DMS 273 (cell line): ENCODE measurements at regions not wholly inside any gene's neighbourhood (a gene's known extent, or its start where the extent isn't known, plus 50 kb on each side); places are given as distances from the start of the nearest gene placed in this dataset.
"Not testable (repeated sequence)": the region's sequence is repeated elsewhere in the genome, so short reads cannot be mapped to it uniquely, and the experiment has no call there.

Experiments
- DNase-seq: peaks from one replicate; lab custom pipeline; 2025; ENCODE audit not compliant: unreplicated experiment; lab: John Stamatoyannopoulos, UW

DNA sequence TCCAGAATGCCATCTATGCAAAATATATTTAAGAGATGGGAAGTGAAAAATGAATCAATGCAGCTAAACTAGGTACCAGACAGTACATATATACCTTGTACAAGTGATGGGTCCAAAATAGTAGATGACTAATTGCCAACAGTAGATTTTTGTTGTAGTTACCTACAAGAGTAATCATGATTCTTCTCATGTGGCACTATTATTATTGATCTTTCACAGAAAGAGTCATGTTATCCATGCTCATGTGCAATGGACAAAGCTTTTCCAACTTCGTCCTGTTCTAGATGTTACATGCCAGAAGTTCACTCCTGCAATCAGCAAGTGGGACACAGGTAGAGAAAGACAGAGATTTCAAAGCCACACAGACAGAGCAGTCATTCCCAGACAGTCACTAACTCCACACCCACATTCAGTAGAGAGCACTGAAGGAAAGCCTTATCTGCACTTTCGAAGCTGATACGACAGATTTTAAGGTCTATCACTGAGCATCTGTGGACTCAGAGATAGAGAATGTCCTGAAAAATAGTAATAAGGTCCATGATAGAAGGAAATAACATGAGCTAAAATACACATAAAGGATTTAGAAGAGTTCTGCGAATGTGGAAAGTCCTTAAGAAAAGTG lies 101.6 kb upstream of the ITPRID2 start:
- DNase-seq, result no peak

DNA sequence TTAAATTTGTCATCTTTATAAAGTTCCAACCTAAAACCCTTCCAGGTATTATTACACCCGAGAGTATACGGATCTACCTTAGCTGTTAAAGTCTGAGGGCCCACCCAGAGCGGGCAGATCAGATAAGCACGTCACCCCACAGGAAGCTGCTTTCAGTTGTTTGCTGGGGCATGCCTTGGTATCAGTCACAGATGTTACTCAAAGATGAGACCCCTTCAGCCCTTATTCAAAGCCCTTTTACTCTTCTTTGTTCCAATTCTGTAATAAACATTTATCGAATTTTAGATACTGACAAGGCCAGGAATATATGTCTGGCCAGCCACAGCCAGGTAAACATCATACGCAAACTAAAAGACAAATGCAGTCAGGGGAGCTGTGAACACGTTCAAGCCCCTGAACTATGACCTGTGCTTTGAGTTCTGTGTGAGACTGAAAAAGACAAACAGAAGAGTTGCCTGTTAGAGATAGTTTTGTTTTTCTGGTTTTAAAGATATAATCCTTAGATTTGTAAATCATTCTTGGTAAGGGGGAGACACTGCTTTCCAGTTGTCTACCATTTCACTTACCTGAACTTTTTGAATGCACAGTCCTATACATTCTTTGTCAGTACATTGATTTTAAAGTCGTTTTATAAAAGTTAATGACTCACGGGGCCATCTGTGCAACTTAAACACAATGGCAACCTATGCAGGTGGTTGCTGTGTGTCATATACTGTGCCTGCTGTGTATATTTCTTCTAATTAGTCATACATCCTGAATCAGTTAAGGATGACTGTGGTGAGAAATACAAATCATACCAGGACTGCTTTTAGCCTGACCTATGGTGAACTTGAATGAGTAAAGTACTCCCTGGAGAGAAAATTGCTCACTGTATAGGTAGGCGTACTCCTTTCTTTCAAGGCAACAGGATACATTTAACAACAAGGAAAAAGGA lies 100.5 kb upstream of the ITPRID2 start:
- DNase-seq, result peak; percentile 31

DNA sequence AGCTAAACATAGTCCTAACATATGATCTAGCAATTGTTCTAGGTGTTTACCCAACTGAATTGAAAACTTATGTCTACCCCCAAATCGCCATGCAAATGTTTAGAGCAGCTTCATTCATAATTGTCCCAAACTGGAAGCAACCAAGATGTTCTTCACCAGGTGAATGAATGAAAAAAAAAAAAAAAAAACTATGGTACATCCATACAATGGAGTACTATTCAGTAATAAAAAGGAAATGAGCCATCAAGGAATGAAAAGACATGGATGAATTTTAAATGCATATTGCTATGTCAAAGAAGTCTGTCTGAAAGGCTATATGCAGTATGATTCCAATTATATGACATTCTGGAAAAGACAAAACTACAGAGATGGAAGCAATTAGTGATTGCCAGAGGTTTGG lies 98.6 kb upstream of the ITPRID2 start:
- DNase-seq, result no peak

DNA sequence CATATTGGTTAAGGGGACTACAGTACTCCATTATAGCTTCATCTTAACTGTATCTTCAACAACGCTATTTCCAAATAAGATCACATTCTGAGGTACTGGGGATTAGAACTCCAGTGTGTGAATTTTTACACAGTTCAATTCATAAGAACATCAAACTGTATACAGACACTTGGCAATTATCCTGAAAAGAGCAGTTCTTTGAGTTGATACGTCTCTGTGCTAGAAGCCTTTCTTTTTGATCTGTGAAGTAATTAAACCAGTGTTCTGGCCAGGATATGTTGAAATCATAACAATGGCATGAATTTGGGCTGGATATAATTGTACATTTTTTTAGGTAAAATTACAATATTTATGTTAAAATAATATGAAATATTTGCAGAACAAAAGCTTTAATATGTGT lies 93.5 kb upstream of the ITPRID2 start:
- no peak for DNase-seq

DNA sequence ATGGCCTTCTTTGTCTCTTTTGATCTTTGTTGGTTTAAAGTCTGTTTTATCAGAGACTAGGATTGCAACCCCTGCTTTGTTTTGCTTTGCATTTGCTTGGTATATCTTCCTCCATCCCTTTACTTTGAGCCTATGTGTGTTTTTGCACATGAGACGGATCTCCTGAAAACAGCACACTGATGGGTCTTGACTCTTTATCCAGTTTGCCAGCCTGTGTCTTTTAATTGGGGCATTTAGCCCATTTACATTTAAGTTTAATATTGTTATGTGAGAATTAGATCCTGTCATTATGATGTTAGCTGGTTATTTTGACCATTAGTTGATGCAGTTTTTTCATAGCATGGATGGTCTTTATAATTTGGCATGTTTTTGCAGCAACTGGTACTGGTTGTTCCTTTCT lies 89.2 kb upstream of the ITPRID2 start:
- not testable (repeated sequence) for DNase-seq

DNA sequence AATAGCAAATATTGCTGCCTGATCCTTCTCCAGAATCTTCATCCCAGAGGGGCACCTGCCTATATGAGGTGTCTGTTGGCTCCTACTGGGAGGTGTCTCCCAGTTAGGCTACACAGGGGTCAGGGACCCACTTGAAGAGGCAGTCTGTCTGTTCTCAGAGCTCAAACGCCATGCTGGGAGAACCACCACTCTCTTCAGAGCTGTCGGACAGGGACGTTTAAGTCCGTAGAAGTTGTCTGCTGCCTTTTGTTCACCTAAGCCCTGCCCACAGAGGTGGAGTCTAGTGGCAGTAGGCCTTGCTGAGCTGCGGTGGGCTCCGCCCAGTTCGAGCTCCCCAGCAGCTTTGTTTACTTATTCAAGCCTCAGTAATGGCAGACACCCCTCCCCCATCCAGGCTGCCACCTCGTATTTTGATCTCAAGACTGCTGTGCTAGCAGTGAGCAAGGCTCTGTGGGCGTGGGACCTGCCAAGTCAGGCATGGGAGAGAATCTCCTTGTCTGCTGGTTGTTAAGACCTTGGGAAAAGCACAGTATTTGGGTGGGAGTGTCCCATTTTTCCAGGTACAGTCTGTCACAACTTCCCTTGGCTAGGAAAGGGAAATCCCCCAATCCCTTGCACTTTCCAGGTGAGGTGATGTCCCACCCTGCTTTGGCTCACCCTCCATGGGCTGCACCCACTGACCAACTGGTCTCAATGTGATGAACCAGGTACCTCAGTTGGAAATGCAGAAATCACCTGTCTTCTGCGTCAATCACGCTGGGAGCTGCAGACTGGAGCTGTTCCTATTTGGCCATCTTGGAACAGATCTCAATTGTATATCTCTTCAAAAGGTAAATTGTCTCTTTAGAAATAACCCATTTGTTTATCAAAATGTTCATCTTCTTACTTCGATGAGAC lies 87.4 kb upstream of the ITPRID2 start:
- DNase-seq, result peak; percentile 35

DNA sequence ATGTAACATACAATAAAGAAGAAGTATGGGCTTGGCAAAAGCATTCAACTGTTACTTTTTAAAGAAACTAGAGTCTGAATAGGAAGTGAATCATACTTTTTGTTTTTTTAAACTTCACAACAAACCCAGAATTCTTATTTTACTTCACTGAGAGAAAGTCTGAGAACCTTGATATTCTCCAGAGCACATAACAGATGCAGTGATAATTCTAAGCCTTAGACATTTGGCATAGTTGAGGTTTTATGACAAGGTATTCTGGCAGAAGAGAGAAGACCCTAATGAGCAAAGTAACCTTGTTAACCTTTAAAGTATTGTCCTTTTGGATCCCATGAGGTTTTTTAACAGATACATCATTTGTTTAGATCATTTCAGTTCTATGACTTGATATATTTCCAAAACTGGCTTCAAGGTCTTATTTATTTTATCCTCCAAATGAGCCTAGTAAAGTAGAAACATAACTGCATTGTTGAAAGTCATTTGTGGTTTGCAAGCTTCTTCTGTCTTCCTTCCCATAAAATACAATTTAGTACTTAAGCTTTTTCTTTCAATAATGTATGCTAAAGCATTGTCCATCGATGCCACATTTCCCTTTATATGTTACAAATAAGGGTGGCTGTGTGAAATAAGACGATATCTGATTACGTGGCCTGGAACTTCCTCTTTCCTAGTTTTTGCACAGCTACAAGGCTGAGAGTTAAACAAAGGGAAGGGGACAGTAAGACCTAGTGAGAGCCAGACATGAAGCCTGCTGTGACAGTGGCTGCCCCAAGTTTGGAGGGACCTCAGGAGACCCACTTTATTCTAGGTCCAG lies 86.1 kb upstream of the ITPRID2 start:
- DNase-seq, result no peak

DNA sequence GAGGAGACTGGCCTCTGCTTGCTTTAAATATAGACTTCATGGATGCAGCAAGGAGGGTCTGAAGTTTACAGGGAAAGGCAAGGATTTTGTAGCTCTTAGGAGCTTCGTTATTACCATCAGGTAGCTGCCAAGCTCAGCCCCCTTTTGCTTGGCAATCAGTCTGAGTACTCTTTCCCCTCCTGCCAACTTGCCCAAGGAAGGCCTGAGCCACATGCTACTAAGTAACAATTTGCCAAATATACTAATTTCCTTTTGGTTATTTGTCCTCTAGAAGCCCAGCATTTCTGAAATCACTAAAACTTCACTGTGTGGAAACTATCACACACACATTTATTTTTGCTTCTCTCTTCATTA lies 85.5 kb upstream of the ITPRID2 start:
- DNase-seq, result no peak

DNA sequence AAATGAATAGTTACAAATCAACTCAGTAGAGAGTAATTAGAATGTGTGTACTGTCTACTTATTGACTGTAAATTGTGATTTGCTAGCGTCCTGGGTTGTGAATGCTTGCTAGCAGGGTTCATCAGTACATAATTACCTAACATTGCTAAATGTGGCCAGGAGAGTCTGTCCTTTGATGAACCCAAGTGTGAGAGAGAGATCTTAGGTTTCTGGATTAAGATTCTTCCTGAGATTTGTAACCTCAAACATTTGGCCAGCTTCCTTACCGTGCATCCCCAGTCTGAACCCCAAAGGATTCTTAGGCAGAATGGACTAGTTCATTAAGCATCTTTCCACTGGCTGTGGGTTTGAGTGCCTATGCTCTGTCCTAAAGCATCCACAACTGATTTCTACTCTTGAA lies 84.0 kb upstream of the ITPRID2 start:
- no peak for DNase-seq

DNA sequence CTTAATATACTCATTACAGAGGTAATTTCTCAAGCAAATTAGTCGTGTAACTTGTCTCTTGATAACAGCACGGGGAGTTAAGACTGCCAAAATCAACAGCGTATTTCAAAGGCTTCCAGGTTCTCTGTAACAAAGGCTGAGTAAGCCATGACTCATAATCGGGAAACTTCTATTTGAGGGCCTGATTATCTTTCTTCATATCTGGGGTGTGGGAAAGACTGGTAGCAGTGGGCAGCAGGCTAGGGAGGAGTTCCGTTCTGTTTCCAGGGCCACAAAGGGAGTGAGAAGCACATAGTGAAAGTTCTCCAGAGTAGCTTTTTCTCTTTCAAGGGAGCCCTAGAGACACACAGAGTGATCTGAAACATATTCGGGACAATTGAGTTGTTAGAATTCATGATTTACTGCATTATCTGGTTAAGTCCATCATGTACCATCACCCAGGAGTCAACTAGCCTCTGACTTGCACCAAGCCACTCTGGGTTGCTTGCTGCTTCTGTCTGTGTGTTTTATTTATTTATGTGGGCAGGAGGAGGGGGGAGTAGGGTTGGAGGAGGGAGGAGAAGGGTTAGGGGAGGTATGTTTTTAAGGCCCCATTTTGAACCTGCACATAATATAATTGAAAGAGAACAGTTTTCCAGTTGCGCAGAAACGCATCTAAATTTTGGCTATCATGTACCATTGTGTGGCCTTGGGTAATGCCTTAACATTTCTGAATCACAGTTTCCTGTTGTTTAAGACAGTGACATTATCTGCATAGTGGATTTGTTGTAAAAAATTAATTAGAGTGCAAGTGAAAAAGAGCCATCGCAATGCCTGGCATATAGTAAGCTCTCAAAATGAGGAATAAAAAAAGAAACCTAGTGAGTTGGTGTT lies 80.5 kb upstream of the ITPRID2 start:
- DNase-seq, result peak; percentile 37

DNA sequence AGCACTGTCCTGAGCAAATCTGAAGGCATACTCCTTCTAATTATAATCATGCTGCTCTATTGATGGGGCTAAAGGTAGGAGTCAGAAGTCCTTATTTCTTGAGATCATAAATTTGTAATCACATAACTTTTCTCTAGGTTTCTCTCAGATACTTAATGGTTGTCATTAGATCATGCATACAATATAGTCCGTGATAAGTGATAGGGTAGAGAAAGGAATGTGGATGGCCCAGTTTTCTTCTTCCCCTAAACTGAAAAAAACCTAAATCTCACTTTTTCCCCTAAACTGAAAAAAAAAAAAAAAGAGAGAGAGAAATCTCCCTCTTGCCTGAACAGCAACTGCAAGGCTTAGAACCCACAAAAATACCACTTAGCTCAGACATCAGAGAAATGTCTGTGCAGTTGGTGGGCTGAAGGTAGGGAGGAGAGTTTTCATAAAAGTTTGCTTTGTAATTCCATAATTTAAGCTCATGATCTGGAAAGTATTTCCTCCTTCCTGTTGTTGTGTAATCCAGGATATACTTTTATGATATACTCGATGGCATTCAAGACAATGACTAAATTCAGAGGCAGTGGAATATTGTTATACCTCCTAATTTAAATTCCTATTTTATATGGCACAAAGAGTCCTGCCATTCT lies 79.3 kb upstream of the ITPRID2 start:
- DNase-seq, result no peak

DNA sequence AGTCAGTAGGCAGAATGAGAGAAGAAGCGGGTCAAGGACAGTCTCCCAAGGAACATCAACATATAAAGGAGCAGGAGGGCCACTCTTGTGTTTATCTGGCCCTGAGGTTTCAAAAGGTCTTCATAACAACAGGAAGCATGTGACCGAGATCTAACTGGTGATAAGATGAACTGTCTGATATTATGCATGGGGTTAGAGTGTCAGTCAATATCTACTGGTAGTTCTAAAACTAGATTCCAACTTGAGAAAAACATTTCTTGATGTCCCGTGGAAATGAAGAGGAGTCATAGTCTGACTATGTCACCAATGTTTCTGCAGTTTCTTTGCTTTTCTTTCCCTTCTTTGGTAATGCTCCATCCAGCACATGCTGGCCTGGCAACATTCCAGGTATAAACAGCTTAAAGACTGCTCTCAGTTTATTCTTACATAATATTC lies 77.5 kb upstream of the ITPRID2 start:
- peak; percentile 20 for DNase-seq

DNA sequence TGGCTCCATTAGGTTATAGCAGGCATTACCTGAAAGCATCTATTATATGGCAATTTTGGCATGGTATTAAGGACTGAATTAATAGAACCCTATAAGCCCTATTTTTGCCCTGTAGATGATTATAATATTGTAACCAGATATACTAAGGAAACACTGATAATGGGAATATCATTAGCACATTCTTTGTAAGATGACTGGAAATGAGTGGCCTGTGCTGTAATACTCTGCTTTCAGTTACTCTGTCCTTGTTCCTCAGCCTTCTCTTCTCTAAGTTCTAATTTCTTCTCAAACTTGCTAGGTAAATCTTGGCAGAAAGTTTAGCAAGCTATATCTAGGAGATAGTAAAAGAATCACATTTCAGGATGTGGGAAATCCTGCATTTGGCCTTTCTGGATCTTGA lies 74.0 kb upstream of the ITPRID2 start:
- DNase-seq, result no peak

DNA sequence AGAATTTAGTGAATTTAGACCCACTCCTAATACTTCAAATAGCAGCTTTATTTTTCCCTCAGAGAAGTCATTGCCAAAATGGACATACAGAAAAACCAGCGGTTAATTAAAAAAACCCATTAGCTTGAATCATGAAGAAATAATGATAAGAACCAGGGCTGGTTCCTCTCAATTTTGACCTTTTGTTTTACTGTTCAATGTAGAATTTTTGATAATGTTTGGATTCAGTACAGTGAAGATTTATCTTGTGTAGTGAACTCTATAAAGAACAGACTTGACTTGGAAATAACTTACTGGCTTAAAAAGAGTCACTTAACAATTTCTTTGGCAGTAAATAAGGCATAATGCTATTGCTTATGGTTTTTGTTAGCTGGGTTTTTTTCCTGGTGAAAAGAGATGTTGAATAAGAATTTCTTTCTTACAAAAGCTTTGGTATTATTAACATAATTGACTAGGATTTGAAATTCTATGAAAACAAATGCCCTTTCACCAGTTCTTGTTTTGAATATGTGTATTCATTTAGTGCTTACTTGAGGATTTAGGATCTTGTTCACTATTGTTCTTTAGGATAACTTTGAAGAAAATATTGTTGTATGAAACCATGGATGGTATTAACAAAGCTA lies 73.4 kb upstream of the ITPRID2 start:
- no peak for DNase-seq

DNA sequence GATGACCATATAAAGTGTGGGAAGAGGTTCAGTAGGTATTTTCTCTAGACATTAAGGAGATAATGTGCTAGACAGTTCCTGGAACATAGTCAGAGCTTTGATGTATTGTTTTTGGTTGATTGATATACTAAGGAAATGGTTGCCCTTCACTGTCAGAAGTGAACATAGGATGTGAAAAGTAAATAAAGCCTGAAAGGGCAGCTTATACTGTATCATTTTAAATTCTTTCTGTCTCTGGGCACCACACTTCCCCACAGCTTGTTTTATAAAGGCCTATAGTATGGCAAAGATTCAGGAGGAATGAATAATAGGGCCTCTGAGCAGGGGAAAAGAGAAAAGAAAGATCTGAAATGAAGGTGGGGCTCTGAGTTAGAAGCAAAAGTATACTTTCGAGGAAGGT lies 72.7 kb upstream of the ITPRID2 start:
- no peak for DNase-seq

DNA sequence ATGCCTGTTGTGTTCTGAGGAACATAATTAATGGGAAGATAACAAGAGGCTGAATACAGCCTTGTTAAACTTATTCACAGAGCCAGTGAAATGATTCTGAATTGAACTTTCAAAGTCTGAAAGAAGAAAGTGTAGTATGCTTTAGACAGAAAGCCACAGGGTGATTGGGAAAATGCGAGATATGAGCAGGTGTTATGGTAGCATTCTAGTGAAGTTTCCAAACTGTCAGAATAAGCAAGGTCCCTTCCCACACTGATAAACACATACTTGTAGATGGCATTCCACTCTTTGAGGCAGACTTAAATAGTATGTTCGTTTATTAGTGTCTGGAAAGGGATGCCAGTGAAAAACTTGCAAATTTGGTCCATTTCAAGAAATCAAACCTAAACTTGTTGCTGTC lies 70.5 kb upstream of the ITPRID2 start:
- DNase-seq, result no peak

DNA sequence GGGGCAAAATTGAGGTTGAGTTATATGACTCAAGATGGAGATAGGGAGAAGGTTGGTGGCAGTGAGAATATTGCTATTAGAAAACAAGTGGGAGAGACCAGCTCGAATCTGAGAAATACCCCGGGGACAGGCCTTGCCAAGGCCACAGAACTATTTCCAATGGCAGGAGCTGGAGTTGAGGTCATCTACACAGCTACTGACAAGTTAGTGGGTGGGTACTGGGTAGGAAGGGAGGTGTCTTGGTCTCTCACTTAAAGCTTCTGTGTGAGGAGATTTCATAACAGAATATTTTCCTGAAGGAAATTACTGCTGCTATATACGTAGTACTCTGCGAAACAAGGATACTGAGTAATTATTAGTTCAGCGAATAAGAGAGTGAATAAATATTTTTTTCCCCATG lies 69.4 kb upstream of the ITPRID2 start:
- no peak for DNase-seq

DNA sequence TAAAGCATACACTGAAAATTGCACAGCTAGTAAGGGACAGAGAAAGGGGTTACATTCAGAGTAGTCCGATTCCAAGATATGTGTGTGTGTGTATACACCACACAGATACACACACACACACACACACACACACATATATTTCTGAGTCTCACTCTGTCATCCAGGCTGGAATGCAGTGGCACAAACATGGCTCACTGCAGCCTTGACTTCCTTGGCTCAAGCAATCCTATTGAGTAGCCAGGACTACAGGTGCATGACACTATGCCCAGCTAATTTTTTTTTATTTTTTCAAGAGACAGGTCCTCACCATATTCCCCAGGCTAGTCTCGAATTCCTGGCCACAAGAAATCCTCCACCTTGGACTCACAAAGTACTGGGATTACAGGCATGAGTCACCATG lies 68.1 kb upstream of the ITPRID2 start:
- no peak for DNase-seq
